Amniotic epithelial cell (primary cell): ENCODE measurements at regions not wholly inside any gene's neighbourhood (a gene's known extent, or its start where the extent isn't known, plus 50 kb on each side); places are given as distances from the start of the nearest gene placed in this dataset.
"Not testable (repeated sequence)": the region's sequence is repeated elsewhere in the genome, so short reads cannot be mapped to it uniquely, and the experiment has no call there.

Source experiments
- DNase-seq: peaks from one replicate; pipeline ENCODE4 v3.0.0-alpha.2; 2010; ENCODE audit warnings: low read depth

DNA sequence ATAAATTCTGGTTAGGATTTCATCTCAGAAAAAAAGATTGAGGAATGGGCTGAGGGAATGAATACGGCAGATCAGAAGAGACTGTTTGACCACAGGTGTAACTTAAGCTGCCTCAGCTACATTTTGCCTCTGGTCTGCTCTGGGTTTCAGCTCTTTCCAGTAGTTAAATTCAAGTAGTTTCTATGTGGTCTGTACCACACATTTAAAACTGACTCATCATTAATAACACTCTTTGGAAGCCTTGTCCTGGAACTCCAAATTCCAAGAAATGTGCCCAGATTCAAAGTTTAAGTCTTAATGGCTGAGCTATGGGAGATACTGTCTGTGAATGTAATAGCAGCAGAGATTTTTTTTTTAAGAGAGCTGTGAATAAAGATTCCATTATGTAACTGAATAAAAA lies 133.1 kb upstream of the IGSF10 start:
- peak; percentile 24 for DNase-seq

DNA sequence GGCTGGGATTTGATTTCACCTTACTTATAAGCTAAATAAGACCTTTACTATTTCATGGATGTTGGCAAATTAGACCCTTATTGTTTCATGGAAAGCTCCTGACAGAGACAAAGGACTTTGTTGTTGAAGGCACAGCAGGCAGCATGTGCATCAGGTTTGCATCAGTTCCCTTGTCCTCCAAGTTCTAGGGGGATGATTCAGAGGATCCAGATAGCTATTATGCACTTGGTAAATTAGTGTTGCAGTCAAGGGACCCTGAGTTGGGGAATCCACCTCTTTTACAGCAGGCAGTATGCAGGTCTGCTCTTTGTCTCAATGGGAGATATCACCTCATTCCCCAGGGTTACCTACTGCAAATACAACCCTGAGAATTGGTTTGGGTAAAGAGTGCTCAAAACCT lies 131.4 kb upstream of the IGSF10 start:
- DNase-seq: no peak

DNA sequence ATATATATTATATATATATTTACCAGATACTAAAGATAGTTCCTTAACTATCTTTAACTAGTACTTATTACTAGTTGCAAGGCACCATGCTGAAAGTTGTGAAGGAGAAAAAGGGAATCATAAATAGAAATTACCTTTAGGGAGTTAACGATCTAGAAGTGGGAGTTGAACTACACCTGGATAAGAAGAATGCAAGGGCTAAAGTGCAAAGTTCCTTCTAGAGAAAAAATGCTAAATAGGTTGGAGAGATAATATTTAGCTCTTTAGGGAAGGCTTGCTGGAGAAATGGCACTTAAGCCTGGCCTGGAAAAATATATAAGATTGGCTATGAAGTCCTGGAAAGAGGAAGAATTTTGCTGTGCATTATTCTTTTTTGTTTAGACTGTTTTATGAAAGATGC lies 130.6 kb upstream of the IGSF10 start:
- no peak for DNase-seq

DNA sequence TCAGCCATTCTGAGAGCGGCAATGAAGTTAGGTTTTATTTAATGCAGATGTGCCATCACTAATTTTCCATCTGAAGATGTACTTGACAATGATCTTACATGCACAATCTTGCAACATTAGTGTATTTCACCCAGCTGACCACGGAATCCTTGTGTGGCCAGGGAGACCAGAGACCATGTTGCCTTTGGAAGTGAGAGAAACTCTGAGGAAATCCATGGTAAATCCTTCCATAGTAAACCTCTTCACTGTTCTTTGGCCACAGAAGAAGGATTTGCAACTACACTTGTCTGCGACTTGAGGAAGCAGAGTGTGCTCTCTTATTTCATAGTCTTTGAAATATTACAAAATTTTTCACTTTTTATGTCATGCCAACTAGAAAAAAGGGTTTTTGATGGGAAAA lies 128.4 kb upstream of the IGSF10 start:
- peak; percentile 27 for DNase-seq

DNA sequence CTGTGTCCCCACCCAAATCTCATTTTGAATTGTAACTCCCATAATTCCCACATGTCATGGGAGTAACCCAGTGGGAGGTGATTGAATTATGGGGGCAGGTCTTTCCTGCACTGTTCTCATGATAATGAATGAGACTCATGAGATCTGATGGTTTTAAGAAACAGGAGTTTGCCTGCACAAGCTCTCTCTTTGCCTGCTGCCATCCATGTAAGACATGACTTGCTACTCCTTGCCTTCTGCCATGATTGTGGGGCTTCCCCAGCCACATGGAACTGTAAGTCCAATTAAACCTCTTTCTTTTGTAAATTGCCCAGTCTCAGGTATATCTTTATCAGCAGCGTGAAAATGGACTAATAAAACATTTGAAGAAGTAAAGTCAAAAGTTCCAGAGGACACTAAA lies 126.8 kb upstream of the IGSF10 start:
- not testable (repeated sequence) for DNase-seq

DNA sequence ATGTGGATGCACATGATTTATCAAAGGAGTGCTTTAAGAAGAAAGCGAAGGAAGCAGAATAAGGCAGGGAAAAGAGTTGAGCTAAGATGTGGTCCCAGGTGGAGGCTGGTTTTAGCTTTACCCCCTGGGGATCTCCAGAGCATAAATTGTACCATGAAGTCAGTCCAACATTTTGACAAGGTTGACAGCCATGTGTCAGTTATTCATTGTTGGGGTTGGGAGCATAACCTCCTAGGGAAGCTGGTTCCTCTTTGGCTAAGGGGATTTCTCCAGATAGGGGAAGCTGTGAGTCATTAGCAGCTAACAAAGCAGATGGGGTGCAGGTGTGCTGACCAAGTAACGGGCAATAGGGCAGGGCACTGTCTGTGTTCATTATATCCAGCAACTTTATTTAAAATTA lies 123.7 kb upstream of the IGSF10 start:
- peak; percentile 19 for DNase-seq

DNA sequence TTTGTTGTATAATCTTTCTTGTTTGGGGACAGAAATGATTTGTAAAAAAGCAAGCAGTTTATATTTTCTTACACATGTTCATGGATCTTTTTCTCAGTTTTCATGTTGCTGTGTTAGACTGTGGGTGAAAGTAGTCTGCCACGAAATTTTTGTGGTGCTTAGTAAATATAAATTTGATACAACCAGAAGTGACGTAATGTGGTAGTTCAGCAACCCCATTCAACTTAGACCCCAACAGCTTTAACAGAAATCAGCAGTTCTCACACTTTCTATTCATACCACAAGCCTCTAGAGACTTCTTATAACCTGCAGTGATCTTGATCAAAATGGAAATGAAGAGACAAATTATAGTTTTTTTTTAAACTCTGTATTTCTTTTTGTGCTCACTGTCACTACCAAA lies 120.2 kb upstream of the IGSF10 start:
- peak; percentile 37 for DNase-seq

DNA sequence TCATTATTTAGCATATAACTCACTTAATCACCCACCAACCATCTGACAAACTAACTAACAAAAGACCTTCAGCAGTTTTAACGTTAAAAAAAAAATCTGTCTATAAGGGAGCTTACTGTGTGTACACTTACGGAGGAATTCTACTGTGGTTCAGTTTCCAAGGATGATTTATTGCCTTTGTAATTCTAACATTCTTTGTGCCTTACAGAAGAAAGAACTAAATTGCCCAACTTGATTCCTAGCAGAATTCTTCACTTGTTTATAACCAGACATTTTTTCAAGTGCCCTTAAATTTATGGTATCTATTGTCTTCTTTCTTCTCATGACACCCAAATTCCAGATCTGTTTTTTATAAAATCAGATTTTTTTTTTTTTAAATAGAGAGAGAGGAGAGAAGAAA lies 119.7 kb upstream of the IGSF10 start:
- DNase-seq: peak; percentile 98

DNA sequence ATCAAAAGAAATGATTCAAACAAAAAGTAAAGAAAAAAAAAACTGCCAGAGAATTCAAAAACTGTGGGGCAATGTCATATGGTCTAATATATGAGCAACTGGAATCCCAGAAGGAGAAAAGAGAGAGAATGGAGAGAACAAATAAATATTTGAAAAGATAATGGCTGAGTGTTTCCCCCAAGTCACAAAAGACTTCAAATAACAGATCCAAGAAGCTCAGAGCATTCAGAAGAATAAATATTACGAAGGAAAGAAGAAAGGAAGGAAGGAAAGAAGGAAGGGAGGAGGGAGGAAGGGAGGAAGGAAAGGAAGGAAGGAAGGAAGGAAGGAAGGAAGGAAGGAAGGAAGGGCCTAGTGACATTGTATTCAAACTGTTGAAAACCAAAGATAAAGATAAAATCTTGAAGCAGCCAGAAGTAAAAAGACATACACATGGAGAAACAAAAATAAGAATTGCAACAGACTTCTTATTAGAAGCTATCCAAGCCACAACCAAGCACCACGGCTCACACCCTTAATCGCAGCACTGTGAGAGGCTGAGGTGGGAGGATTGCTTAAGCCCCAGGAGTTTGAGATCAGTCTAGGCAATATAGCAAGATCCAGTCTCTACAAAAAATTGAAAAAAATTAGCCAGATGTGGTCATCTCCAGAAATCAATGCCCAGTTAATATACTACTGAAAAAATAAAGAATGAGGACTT lies 118.9 kb upstream of the IGSF10 start:
- peak; percentile 94 for DNase-seq

DNA sequence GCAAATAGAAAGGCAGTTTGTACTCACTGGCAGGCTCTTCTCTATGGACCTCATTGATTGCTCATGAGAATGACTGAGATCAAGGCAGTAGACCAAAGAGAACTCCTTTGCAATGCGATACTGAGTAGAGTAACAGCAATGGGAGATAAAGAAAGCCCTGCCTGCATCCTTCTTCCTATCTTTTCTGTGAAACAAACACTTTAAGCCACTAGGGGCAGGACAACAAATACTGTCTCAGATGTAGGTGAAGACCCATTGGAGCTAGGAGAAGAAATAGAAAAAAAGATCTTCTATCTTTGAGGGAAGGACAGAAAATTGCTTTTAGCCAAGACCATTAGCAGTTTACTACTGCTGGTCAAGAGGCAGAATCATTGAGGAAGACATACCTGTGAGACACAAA lies 117.6 kb upstream of the IGSF10 start:
- DNase-seq: no peak

DNA sequence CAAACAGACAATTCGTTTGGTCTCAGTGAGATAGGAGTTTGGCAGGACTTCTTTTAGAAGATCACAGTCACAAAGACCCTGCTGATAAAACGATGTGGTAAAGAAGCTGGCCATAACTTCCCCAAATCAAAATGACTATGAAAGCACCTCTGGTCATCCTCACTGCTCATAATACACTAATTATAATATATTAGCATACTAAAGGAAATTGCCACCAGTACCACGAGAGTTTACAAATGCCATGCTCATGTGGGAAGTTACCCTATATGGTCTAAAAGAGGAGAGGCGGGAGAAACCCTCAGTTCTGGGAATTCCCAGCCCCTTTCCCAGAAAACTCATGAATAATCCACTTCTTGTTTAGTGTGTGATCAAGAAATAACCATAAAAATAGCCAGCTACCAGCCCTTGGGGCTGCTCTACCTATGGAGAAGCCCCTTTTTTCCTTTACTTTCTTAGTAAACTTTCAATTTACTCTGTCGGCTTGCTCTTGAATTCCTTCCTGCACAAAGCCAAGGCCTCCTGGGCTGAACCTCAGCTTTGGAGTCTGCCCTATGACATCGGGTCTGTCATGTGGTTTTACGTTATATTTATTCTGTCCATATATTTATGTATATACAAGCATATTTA lies 115.8 kb upstream of the IGSF10 start:
- no peak for DNase-seq

DNA sequence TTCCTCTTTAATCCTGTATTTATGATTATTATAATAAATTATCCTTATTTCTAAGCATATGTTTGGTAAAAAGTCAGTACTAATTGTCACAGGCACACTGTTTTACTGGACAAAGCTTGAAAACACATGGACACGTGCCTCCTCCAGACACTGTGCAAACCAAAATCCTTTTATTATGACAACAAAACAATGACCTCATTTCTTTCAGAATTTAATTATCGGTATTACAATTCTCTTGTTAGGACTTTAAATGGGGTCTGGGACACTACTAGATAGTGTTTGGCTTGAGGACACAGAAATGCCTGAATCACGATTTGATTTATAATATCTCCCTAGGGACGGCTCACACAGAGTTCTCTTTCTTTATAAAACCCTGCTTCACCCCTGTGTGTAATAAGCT lies 107.3 kb upstream of the IGSF10 start:
- no peak for DNase-seq

DNA sequence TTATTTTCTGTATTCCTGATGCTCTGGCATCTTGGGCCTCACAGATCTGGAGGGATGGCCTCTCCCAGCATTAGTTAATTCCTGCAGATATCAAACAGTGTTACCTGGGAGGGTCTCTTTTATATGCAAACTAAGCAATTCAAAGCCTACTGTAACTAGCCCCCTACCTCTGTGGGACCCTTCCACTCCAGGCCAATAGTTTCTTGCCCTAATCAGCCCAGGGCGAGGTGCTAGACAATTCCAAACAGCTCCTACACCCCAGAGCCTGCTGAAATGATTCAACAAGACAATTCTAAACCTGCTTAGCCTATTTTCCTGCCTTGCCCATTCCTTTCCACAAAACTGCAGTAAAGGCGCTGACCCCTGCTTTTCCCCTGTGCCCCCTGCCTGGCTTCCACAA lies 106.6 kb upstream of the IGSF10 start:
- no peak for DNase-seq

DNA sequence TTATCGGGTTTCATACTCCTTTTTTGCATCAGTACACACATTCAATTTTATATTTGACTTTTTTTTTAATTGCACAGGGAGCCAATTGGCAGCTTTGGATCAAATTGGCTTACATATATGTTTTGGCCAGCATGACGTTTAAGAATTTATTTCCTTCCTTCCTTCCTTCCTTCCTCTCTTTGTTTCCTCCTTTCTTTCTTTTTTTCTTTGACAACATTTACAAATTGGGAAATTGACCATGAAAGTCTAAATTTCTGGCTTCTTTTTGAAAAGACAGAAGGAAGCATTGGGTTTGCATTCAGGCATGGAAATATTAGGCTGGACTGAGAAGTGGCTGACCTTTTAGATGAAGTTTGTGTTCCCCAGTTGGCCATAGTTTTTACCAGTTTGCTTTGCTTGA lies 103.4 kb upstream of the IGSF10 start:
- DNase-seq: no peak

DNA sequence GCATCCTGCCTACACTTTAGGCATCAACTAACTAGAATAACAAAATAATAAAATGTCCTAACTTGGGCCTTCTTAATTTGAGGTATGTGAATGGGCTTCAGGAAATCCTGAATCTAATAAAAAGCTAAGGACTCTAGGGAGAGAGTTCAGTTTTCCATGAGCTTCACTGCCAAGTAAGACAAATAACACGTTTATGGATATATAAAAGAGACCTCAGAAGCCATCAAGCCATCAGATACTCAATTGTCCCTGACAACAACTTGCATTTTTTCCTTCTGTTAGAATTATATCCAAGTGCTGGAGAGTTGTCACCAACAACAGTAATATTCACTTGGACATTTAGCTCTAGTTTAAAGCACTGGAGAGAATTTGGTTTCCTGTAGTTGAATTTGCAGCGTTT lies 102.4 kb upstream of the IGSF10 start:
- DNase-seq: no peak

DNA sequence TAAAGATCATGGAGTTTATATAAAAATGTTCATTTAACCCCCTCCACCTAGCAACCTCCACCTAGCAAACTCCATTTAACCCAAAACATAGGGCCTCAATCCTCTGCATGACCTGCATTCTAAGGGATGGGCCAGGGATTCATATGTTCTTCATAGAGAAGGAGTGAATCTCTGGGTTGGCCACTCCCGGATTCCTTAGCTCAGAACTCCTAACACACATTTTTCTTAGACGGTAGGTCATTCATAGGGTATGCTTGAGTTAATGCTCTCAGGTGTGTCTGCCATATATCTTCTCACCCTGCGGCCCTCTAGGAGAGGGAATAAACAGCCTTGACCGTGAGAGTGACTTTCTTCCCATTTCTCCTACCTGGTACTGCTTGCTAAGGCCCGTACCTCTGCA lies 102.0 kb upstream of the IGSF10 start:
- DNase-seq: no peak

DNA sequence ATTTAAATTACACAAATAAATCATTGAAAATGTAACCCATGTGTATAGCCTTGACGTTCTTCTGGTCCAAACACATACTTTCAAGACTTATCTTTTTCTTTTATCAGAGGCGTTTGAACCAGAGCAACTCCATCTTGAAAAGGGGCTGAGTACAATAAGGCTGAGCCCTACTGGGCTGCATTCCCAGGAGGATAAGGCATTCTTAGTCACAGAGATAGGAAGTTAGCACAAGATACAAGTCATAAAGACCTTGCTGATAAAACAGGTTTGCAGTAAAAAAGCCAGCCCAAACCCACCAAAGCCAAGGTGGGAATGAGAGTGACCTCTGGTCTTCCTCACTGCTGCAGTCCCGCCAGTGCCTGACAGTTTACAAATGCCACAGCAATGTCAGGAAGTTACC lies 101.0 kb upstream of the IGSF10 start:
- peak; percentile 97 for DNase-seq

DNA sequence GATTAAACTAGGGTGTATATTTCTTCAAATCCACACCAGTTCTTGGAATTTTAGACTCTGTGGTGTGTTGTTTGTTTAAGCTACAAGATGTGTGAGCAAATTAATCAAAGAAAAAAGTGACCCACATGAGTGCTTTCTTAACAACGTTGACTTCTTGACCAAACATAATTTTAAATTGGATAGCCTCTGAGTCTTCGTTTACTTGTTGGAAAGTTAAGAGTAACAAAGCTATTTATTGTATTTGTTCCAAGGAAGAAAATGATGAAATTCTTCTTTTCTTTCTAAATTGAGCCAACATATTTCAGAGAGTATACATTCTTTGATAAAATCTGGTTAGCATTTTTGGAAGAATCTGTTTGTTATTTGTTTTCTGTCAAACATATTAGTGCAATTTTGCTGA lies 99.9 kb upstream of the IGSF10 start:
- peak; percentile 59 for DNase-seq

DNA sequence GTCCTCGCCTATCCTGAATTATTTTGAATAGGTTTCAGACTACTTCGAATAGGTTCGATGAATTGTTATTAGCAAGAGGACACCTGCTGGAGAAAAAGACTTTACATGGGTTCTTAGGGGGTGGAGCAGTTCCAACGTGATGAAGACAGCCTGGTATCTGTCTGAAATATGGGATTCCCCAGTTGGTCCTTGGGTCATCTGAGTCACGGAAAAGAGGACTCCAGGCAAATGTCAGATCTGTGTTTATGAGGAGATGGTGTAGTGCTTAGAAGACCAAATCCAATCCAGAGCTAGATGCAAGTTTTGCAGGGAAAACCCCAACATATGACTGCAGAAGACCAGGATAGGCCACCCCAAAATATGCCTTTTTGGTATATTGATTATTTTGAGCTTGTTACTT lies 98.9 kb upstream of the IGSF10 start:
- DNase-seq: no peak

DNA sequence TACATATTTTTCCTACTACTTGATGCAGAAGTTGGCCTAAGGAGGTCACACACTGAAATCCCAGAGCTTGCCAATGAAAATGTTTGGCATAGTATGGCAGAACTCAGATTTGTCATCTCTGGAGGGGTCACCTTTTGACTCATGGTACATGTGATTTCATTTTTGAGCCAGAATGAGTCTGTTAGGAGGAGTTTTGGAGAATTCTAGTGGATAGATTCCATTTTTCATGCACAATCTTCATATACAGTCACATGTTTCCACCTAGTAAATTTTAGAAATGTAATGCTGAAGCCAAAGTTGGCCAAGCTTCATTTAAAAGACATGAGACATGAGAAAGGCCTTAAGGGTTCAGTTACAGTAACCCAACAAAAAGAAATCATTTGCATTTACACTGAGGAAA lies 97.8 kb upstream of the IGSF10 start:
- DNase-seq: no peak

DNA sequence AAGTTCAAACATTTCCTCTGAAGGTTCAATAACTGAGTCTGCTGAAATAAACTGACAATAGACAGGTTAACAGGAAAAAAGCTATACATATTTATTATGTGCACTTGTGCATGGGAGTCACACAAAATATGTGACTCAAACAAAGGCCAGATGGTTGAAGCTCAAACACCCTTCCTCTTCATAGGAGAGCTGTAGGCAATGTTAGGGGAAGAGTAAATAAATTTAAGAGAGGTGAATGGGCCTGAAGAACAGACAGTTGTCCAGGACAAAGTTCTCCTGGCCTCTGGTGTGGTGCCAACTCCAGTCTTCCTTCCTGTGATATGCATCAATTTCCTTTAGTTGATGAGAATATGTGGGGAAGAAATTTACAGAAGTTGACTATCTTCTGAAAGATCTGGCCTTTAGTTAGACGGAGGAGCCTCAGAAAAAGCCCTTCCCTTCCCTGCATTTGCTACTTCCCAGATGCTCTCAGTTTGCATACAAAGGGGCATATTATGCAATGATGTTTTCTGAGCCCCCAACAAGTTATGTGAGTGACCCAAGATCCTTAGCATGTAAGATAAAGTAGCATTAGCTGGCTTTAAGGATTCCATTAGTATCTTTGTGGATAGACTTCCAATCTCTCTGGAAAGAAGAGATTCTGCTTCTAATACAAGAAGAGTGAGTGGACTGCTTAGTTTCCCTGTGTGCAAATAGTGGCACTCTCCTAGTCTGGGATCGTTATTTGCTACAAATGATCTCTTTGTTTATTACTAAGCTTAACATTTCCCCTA lies 96.4 kb upstream of the IGSF10 start:
- no peak for DNase-seq

DNA sequence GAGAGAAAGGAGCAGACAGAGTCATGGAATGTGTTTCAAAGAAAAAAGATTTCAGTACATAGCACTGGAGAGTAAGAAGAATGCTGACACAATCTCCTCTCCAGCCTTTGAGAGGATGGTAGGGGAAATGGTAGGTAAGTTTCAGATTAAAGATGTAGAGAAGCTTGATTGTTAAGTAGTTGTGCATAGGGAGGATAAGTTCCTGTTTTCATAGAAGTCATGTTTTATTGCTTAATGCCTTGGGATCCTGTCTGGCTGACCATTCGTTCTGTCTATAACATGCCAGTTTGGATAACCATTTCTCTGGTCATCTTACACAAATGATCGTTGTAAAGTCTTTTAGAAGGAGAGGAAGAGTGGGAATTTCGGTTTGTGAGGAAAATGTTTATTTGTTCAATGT lies 95.7 kb upstream of the IGSF10 start:
- DNase-seq: no peak

DNA sequence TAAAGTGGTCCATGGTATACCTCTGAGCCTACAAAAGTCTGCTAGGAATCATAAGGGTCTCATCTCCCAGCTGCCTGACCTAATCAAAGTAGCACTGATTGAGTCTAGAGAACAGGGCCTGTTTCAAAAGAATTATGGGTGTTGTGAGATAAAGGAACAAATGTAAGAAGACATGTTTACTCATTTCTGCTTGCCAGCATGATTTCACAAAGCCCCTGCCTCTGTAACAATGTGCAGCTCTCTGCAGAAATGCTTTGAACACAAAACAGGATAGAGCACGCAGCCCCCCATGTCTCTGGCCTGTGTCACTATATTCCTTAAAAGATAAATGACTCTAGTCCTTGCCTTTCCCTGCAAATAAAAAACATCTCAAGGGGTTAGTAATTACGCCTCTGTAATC lies 94.7 kb upstream of the IGSF10 start:
- peak; percentile 30 for DNase-seq
